Liver (tissue), 8 donors: ENCODE measurements at regions not wholly inside any gene's neighbourhood (a gene's known extent, or its start where the extent isn't known, plus 50 kb on each side); places are given as distances from the start of the nearest gene placed in this dataset.

Source experiments
- DNase-seq: peaks from one replicate; pipeline ENCODE4 v3.0.0-alpha.2; 2017; ENCODE audit warnings: low spot score
- H3K27ac ChIP-seq, 2 donors: one replicate each; pipeline ENCODE4 v1.7.0; 2013; ENCODE audit warnings: inconsistent platforms in 2 of 2, low read length in 2 of 2, control low read depth in 1 of 2, low read depth in 1 of 2, mild to moderate bottlenecking in 1 of 2
- H3K27me3 ChIP-seq, 4 donors: one replicate each; pipeline versions ENCODE4 v1.6.1 to v1.7.0; 2013; ENCODE audit warnings: low read length in 3 of 4, inconsistent platforms in 1 of 4, mild to moderate bottlenecking in 1 of 4, moderate library complexity in 1 of 4; ENCODE audit not compliant: control insufficient read depth in 4 of 4, insufficient read depth in 4 of 4
- H3K36me3 ChIP-seq, 4 donors: one replicate each; pipeline versions ENCODE4 v1.6.1 to v1.7.0; 2013; ENCODE audit warnings: low read length in 3 of 4, mild to moderate bottlenecking in 3 of 4, low read depth in 1 of 4, moderate library complexity in 1 of 4; ENCODE audit not compliant: control insufficient read depth in 4 of 4, insufficient read depth in 3 of 4
- H3K4me1 ChIP-seq, 4 donors: one replicate each; pipeline versions ENCODE4 v1.6.1 to v1.7.0; 2013; ENCODE audit warnings: low read length in 3 of 4, mild to moderate bottlenecking in 3 of 4, moderate library complexity in 1 of 4; ENCODE audit not compliant: control insufficient read depth in 4 of 4, insufficient read depth in 4 of 4
- H3K4me3 ChIP-seq, 3 donors: one replicate each; pipeline versions ENCODE4 v1.6.1 to v1.7.0; 2013; ENCODE audit warnings: low read length in 3 of 3, control low read depth in 1 of 3, low read depth in 1 of 3, mild to moderate bottlenecking in 1 of 3
- H3K9ac ChIP-seq, 2 donors: one replicate each; pipeline ENCODE4 v1.7.0; 2013; ENCODE audit warnings: low read length in 2 of 2, mild to moderate bottlenecking in 2 of 2, moderate library complexity in 2 of 2, control low read depth in 1 of 2, low read depth in 1 of 2
- H3K9me3 ChIP-seq, 4 donors: one replicate each; pipeline versions ENCODE4 v1.6.1 to v1.7.0; 2013; ENCODE audit warnings: low read length in 3 of 4; ENCODE audit not compliant: control insufficient read depth in 4 of 4
- EGR1 ChIP-seq, 2 donors: IDR thresholded peaks; 2 replicates each; pipeline ENCODE4 v1.6.1; 2016 to 2018; ENCODE audit warnings: antibody characterized with exemption in 2 of 2, low read depth in 2 of 2
- FOXA1 ChIP-seq: IDR thresholded peaks from 2 replicates; pipeline ENCODE4 v1.6.1; 2016; ENCODE audit warnings: antibody characterized with exemption
- FOXA2 ChIP-seq: IDR thresholded peaks from 2 replicates; pipeline ENCODE4 v1.6.1; 2016; ENCODE audit warnings: antibody characterized with exemption
- GABPA ChIP-seq, 2 donors: IDR thresholded peaks in 1 of 2; conservative IDR thresholded peaks in 1 of 2; 2 replicates each; pipeline ENCODE4 v1.6.1; 2016; ENCODE audit warnings: antibody characterized with exemption in 2 of 2, mild to moderate bottlenecking in 1 of 2, moderate library complexity in 1 of 2
- HNF4A ChIP-seq, 2 donors: conservative IDR thresholded peaks; 2 replicates each; pipeline ENCODE4 v1.6.1; 2016; ENCODE audit warnings: antibody characterized with exemption in 2 of 2, mild to moderate bottlenecking in 2 of 2
- HNF4G ChIP-seq: IDR thresholded peaks from 2 replicates; pipeline ENCODE4 v1.6.1; 2016; ENCODE audit warnings: antibody characterized with exemption
- JUND ChIP-seq, 2 donors: IDR thresholded peaks; 2 replicates each; pipeline ENCODE4 v1.6.1; 2016; ENCODE audit warnings: antibody characterized with exemption in 2 of 2
- NR2F2 ChIP-seq: IDR thresholded peaks from 2 replicates; pipeline ENCODE4 v1.6.1; 2016; ENCODE audit warnings: antibody characterized with exemption
- RAD21 ChIP-seq, 2 donors: IDR thresholded peaks; 2 replicates each; pipeline ENCODE4 v1.6.1; 2016; ENCODE audit warnings: antibody characterized with exemption in 2 of 2, mild to moderate bottlenecking in 2 of 2
- RXRA ChIP-seq, 2 donors: IDR thresholded peaks; 2 replicates each; pipeline ENCODE4 v1.6.1; 2017 to 2018; ENCODE audit warnings: antibody characterized with exemption in 2 of 2, mild to moderate bottlenecking in 1 of 2
- TAF1 ChIP-seq: conservative IDR thresholded peaks from 2 replicates; pipeline ENCODE4 v1.6.1; 2016; ENCODE audit warnings: antibody characterized with exemption, mild to moderate bottlenecking
- YY1 ChIP-seq: IDR thresholded peaks from 2 replicates; pipeline ENCODE4 v1.6.1; 2016; ENCODE audit warnings: antibody characterized with exemption, mild to moderate bottlenecking
- WGBS: extraction: QIAGEN DNeasy Blood & Tissue Kit; methylation state at CpG from one replicate; pipeline ENCODE4 v1.1.7; 2013; 5-methylcytosine and 5-hydroxymethylcytosine counted together
- TF ChIP-seq, protein P1 (sequence below): IDR thresholded peaks from 2 replicates; pipeline ENCODE4 v1.6.1; 2016; ENCODE audit warnings: antibody characterized with exemption
- TF ChIP-seq, protein P2 (sequence below): IDR thresholded peaks from 2 replicates; pipeline ENCODE4 v1.6.1; 2016; ENCODE audit warnings: antibody characterized with exemption
- TF ChIP-seq, protein P3 (sequence below): fragments of 150-350 bp; IDR thresholded peaks from 2 replicates; pipeline ENCODE4 v1.5.1; 2017; ENCODE audit warnings: improper control_type of control experiment, low read depth, low read length; ENCODE audit not compliant: missing input control
- TF ChIP-seq, protein P4 (sequence below): IDR thresholded peaks from 2 replicates; pipeline ENCODE4 v1.6.1; 2016; ENCODE audit warnings: antibody characterized with exemption, mild to moderate bottlenecking
- donor health status: healthy.
- donor health status: healthy.
- donor health status: healthy.
- donor health status: healthy.
- donor health status: healthy.

DNA sequence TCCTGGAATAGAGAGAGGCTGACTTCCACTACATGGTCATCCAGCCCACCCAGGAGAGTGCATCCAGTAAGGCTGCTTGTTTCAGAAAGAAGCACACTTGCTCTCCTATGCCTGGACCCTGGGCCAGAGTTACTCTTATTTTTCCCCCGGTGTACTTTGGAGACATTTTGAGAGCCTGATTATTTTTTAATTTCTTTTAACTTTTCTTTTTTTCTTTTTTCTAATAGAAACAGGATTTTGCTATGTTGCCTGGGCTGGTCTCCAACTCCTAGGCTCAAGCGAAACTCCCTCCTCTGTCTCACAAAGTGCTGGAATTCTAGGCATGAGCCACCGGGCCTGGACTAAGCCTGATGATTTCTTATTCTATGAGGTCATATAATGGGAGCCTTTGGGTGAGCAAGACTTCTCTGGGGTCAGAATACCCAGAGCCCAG lies 62.2 kb downstream of the RPL37A start:
- no peak for DNase-seq
- no peaks in the 10 kb centered on the region for H3K36me3 ChIP-seq
- H3K27me3 ChIP-seq, result no peaks in the 10 kb centered on the region
- H3K4me1 ChIP-seq, result peaks cover 0 to 2% (median 0%) of the 10 kb centered on the region in 4 donors
- no peak overlapping the region for H3K4me3 ChIP-seq
- H3K27ac ChIP-seq, result no peak overlapping the region
- 53% methylated on average over 3 of the region's 3 CpGs for WGBS
- H3K9ac ChIP-seq, result no peak overlapping the region
- no peak for TF ChIP-seq JUND (IDR thresholded peaks at IDR 0.05)
- no peak for TF ChIP-seq HNF4A (conservative IDR thresholded peaks at IDR 0.05)
- no peak for TF ChIP-seq YY1
- no peak for TF ChIP-seq GABPA (IDR thresholded peaks at IDR 0.05 in 1 of 2, conservative IDR thresholded peaks at IDR 0.05 in 1 of 2)
- TF ChIP-seq RAD21 (IDR thresholded peaks at IDR 0.05), result no peak
- no peak for TF ChIP-seq HNF4G
- no peak for TF ChIP-seq RXRA (IDR thresholded peaks at IDR 0.05)
- TF ChIP-seq, protein P1, sequence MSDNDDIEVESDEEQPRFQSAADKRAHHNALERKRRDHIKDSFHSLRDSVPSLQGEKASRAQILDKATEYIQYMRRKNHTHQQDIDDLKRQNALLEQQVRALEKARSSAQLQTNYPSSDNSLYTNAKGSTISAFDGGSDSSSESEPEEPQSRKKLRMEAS, result no peak
- no peak for TF ChIP-seq FOXA1
- no peak for TF ChIP-seq NR2F2
- no peak for TF ChIP-seq FOXA2
- no peak for TF ChIP-seq EGR1 (IDR thresholded peaks at IDR 0.05; ENCODE audit: low read depth in 2 of 2)
- TF ChIP-seq, protein P2, sequence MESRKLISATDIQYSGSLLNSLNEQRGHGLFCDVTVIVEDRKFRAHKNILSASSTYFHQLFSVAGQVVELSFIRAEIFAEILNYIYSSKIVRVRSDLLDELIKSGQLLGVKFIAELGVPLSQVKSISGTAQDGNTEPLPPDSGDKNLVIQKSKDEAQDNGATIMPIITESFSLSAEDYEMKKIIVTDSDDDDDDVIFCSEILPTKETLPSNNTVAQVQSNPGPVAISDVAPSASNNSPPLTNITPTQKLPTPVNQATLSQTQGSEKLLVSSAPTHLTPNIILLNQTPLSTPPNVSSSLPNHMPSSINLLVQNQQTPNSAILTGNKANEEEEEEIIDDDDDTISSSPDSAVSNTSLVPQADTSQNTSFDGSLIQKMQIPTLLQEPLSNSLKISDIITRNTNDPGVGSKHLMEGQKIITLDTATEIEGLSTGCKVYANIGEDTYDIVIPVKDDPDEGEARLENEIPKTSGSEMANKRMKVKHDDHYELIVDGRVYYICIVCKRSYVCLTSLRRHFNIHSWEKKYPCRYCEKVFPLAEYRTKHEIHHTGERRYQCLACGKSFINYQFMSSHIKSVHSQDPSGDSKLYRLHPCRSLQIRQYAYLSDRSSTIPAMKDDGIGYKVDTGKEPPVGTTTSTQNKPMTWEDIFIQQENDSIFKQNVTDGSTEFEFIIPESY, result no peak
- TF ChIP-seq, protein P3, sequence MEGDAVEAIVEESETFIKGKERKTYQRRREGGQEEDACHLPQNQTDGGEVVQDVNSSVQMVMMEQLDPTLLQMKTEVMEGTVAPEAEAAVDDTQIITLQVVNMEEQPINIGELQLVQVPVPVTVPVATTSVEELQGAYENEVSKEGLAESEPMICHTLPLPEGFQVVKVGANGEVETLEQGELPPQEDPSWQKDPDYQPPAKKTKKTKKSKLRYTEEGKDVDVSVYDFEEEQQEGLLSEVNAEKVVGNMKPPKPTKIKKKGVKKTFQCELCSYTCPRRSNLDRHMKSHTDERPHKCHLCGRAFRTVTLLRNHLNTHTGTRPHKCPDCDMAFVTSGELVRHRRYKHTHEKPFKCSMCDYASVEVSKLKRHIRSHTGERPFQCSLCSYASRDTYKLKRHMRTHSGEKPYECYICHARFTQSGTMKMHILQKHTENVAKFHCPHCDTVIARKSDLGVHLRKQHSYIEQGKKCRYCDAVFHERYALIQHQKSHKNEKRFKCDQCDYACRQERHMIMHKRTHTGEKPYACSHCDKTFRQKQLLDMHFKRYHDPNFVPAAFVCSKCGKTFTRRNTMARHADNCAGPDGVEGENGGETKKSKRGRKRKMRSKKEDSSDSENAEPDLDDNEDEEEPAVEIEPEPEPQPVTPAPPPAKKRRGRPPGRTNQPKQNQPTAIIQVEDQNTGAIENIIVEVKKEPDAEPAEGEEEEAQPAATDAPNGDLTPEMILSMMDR, result no peak
- TF ChIP-seq, protein P4, sequence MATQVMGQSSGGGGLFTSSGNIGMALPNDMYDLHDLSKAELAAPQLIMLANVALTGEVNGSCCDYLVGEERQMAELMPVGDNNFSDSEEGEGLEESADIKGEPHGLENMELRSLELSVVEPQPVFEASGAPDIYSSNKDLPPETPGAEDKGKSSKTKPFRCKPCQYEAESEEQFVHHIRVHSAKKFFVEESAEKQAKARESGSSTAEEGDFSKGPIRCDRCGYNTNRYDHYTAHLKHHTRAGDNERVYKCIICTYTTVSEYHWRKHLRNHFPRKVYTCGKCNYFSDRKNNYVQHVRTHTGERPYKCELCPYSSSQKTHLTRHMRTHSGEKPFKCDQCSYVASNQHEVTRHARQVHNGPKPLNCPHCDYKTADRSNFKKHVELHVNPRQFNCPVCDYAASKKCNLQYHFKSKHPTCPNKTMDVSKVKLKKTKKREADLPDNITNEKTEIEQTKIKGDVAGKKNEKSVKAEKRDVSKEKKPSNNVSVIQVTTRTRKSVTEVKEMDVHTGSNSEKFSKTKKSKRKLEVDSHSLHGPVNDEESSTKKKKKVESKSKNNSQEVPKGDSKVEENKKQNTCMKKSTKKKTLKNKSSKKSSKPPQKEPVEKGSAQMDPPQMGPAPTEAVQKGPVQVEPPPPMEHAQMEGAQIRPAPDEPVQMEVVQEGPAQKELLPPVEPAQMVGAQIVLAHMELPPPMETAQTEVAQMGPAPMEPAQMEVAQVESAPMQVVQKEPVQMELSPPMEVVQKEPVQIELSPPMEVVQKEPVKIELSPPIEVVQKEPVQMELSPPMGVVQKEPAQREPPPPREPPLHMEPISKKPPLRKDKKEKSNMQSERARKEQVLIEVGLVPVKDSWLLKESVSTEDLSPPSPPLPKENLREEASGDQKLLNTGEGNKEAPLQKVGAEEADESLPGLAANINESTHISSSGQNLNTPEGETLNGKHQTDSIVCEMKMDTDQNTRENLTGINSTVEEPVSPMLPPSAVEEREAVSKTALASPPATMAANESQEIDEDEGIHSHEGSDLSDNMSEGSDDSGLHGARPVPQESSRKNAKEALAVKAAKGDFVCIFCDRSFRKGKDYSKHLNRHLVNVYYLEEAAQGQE, result no peak
- H3K9me3 ChIP-seq, result no peaks in the 10 kb centered on the region

DNA sequence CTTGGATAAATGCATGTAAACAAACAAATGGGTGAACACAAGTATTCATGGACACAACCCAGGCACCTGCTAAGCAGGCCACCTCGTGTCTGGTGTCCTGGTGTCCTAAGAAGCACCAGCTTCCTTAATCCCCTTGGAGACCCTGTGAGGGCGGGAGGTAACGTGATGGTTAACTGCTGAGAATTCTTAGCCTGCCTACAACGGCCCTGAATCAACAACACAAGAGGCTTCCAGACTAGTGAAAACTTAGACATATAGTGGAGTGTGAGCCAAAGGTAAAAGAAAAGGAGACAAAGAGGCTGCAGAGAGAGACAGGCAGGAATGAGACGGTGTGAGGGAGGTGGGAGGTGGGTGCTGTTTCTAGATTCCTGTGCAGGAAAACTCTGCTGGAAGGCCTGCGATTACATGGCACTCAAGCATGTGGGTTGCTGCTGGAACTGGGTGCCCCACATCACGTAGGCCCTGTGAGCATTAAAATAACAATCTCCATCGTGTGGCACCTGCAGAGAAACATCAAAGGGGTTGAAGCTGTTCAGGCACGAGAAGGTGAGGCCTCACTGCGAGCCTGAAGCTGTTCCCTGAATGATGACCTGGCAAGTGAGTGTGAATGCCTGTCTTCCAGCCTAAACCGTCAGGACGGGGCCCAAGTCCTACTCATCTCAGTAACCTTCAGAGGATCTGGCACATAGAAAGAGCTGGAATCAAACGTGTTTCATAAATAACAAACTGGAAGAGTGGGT lies 64.2 kb downstream of the RPL37A start:
- 91% methylated on average over 13 of the region's 13 CpGs for WGBS
- H3K4me3 ChIP-seq, result no peak overlapping the region
- no peaks in the 10 kb centered on the region for H3K36me3 ChIP-seq
- no peaks in the 10 kb centered on the region for H3K9me3 ChIP-seq
- H3K27me3 ChIP-seq, result no peaks in the 10 kb centered on the region
- no peak for DNase-seq
- TF ChIP-seq RXRA (IDR thresholded peaks at IDR 0.05) (no peak), FOXA1 (no peak), HNF4A (conservative IDR thresholded peaks at IDR 0.05) (no peak), TAF1 (no peak), EGR1 (IDR thresholded peaks at IDR 0.05; ENCODE audit: low read depth in 2 of 2) (no peak), GABPA (IDR thresholded peaks at IDR 0.05 in 1 of 2, conservative IDR thresholded peaks at IDR 0.05 in 1 of 2) (no peak), RAD21 (IDR thresholded peaks at IDR 0.05) (no peak), FOXA2 (no peak), NR2F2 (no peak), JUND (IDR thresholded peaks at IDR 0.05) (no peak)
- TF ChIP-seq, protein P2, result no peak
- TF ChIP-seq, protein P1, result no peak
- H3K9ac ChIP-seq, result no peak overlapping the region
- no peak overlapping the region for H3K27ac ChIP-seq
- peaks cover 0 to 2% (median 0%) of the 10 kb centered on the region in 4 donors for H3K4me1 ChIP-seq
